ENCODE measurements at regions not wholly inside any gene's neighbourhood (a gene's known extent, or its start where the extent isn't known, plus 50 kb on each side); places are given as distances from the start of the nearest gene placed in this dataset.

DNA sequence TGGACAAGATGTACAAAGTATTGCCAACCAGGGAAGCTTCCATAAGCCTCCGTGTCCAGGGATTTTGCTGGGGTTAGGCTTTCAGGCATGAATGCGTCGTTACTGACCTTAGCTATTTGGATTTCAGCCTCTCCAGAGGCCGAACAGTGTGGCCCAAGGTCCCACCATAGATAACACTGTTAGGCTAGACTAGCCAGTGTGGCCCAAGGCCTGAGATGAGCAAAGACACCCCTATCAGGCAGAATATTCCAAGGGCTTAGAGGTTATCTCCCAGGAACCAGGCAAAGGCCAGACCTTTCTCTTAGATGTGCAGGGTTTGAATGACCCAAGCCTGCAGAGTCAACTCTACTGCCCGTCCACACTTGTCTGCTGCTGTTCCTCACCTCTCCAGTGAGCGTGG is 131.7 kb upstream of the NDUFV2 start:
- Histone ChIP-seq H3K4me2 (ENCODE audit: insufficient read depth, low read length) (peak overlapping the region; percentile 12), H3K9ac (ENCODE audit: insufficient read depth in 1 of 2, low read depth in 2 of 2, low read length in 2 of 2) (peak overlapping the region; percentile 2 to 16; a peak in 2 of 4 replicates), H3K27ac (ENCODE audit: extremely low read depth, low read depth, low read length) (no peak overlapping the region), H3K9me1 (ENCODE audit: control insufficient read depth, insufficient read depth, low read length) (no peaks in the 10 kb centered on the region), H4K20me1 (replicated peaks; ENCODE audit: control insufficient read depth, insufficient read depth, low read length) (no peaks in the 10 kb centered on the region), H3K27me3 (ENCODE audit: control insufficient read depth in 2 of 2, insufficient read depth in 2 of 2, low read length in 2 of 2) (no peaks in the 10 kb centered on the region), H3K9me3 (replicated peaks; ENCODE audit: control insufficient read depth, insufficient read depth, low read depth, low read length) (no peaks in the 10 kb centered on the region), H3K4me3 (no peak overlapping the region), H2AFZ (ENCODE audit: low read depth, low read length) (peak overlapping the region; percentile 79), H3K36me3 (ENCODE audit: control insufficient read depth, insufficient read depth, low read length) (no peaks in the 10 kb centered on the region), H3K4me1 (replicated peaks in 1 of 2; ENCODE audit: control insufficient read depth in 2 of 2, insufficient read depth in 2 of 2, low read length in 2 of 2) (peaks cover 15 to 17% of the 10 kb centered on the region in 2 experiments; a peak in 4 of 5 replicates), H3K79me2 (ENCODE audit: control insufficient read depth, insufficient read depth, low read length) (no peaks in the 10 kb centered on the region)
- ATAC-seq (peak; percentile 78), FAIRE-seq (peak; percentile 66), DNase-seq (ENCODE audit: extremely low read depth in 1 of 4, low spot score in 3 of 4) (peak in 1 of 4 experiments; percentile 65)
- intact Hi-C loops (cut with micrococcal nuclease) (no loop called here), in situ Hi-C loops (cut with MboI) (no loop called here)
- BruUV-seq (replicated peaks) = no TSS peak
- CTCF ChIA-PET (ENCODE audit: low intra/inter-chr PET ratio) = no interaction called here
- WGBS (ENCODE audit: insufficient coverage, low coverage, missing lambda C conversion rate) = 41% methylated on average over 6 of the region's 6 CpGs
- POLR2A ChIA-PET = interaction anchor here (1.0 to 1.4 kb wide), 3 partner anchors 13 to 38 kb away, joined by 3 read pairs; no protein-coding TSS in a partner anchor
- TF ChIP-seq L3MBTL2 (IDR thresholded peaks at IDR 0.05) (peak; percentile 14; the same call in 1 of the 2 replicates), MECOM (CRISPR knock-in tag; IDR thresholded peaks at IDR 0.05) (peak; percentile 78; the same call in 1 of the 2 replicates), ZFX (CRISPR knock-in tag; IDR thresholded peaks at IDR 0.05) (peak; percentile 46; the same call in 1 of the 2 replicates), BDP1 (IDR thresholded peaks at IDR 0.05; ENCODE audit: insufficient read depth, insufficient read length) (no peak), TAF7 (tag; IDR thresholded peaks at IDR 0.05) (0 out of 2 replicates have a peak, but pooled peaks have one; percentile 9), ZNF644 (tag; IDR thresholded peaks at IDR 0.05; ENCODE audit: low read depth) (no peak), CTBP1 (IDR thresholded peaks at IDR 0.05; ENCODE audit: borderline replicate concordance) (peak; percentile 46; the same call in 1 of the 2 replicates), RCOR1 (IDR thresholded peaks at IDR 0.05; ENCODE audit: borderline replicate concordance in 1 of 2, low read depth in 2 of 2, low read length in 2 of 2) (peak in 1 of 2 experiments; percentile 74; a peak in 1 of 4 replicates), CXXC5 (CRISPR knock-in tag; IDR thresholded peaks at IDR 0.05) (0 out of 2 replicates have a peak, but pooled peaks have one; percentile 9), GATA2 (CRISPR knock-in tag; IDR thresholded peaks at IDR 0.05) (0 out of 2 replicates have a peak, but pooled peaks have one; percentile 8), RAD21 (CRISPR knock-in tag; conservative IDR thresholded peaks at IDR 0.05 in 1 of 2, IDR thresholded peaks at IDR 0.05 in 1 of 2) (no peak), ARID1B (IDR thresholded peaks at IDR 0.05) (peak; percentile 33; the same call in 1 of the 2 replicates), MCM3 (IDR thresholded peaks at IDR 0.05) (no peak)
- TF ChIP-seq, protein P1, sequence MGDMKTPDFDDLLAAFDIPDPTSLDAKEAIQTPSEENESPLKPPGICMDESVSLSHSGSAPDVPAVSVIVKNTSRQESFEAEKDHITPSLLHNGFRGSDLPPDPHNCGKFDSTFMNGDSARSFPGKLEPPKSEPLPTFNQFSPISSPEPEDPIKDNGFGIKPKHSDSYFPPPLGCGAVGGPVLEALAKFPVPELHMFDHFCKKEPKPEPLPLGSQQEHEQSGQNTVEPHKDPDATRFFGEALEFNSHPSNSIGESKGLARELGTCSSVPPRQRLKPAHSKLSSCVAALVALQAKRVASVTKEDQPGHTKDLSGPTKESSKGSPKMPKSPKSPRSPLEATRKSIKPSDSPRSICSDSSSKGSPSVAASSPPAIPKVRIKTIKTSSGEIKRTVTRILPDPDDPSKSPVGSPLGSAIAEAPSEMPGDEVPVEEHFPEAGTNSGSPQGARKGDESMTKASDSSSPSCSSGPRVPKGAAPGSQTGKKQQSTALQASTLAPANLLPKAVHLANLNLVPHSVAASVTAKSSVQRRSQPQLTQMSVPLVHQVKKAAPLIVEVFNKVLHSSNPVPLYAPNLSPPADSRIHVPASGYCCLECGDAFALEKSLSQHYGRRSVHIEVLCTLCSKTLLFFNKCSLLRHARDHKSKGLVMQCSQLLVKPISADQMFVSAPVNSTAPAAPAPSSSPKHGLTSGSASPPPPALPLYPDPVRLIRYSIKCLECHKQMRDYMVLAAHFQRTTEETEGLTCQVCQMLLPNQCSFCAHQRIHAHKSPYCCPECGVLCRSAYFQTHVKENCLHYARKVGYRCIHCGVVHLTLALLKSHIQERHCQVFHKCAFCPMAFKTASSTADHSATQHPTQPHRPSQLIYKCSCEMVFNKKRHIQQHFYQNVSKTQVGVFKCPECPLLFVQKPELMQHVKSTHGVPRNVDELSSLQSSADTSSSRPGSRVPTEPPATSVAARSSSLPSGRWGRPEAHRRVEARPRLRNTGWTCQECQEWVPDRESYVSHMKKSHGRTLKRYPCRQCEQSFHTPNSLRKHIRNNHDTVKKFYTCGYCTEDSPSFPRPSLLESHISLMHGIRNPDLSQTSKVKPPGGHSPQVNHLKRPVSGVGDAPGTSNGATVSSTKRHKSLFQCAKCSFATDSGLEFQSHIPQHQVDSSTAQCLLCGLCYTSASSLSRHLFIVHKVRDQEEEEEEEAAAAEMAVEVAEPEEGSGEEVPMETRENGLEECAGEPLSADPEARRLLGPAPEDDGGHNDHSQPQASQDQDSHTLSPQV (IDR thresholded peaks at IDR 0.05) = peak; percentile 65; the same call in 1 of the 2 replicates
- TF ChIP-seq, protein P2, sequence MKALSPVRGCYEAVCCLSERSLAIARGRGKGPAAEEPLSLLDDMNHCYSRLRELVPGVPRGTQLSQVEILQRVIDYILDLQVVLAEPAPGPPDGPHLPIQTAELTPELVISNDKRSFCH (CRISPR knock-in tag; IDR thresholded peaks at IDR 0.05) = no peak
- TF ChIP-seq, protein P2 (tag; IDR thresholded peaks at IDR 0.05) = 0 out of 2 replicates have a peak, but pooled peaks have one; percentile 36
- TF ChIP-seq, protein P3, sequence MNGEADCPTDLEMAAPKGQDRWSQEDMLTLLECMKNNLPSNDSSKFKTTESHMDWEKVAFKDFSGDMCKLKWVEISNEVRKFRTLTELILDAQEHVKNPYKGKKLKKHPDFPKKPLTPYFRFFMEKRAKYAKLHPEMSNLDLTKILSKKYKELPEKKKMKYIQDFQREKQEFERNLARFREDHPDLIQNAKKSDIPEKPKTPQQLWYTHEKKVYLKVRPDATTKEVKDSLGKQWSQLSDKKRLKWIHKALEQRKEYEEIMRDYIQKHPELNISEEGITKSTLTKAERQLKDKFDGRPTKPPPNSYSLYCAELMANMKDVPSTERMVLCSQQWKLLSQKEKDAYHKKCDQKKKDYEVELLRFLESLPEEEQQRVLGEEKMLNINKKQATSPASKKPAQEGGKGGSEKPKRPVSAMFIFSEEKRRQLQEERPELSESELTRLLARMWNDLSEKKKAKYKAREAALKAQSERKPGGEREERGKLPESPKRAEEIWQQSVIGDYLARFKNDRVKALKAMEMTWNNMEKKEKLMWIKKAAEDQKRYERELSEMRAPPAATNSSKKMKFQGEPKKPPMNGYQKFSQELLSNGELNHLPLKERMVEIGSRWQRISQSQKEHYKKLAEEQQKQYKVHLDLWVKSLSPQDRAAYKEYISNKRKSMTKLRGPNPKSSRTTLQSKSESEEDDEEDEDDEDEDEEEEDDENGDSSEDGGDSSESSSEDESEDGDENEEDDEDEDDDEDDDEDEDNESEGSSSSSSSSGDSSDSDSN (IDR thresholded peaks at IDR 0.05; ENCODE audit: borderline replicate concordance in 1 of 2, low read depth in 2 of 2, low read length in 2 of 2) = peak in 1 of 2 experiments; percentile 55; a peak in 1 of 4 replicates

All from K562 (cell line).